RWPE2 (cell line): ENCODE measurements at regions not wholly inside any gene's neighbourhood (a gene's known extent, or its start where the extent isn't known, plus 50 kb on each side); places are given as distances from the start of the nearest gene placed in this dataset.

Source experiments
- ATAC-seq: fragments of 200-7000 bp; cut with Tn5 transposase; 3 replicates; pipeline ENCODE4 v1.9.1; 2021; ENCODE audit warnings: low read depth
- DNase-seq: peaks from one replicate; pipeline ENCODE4 v3.0.0-alpha.2; 2020; ENCODE audit warnings: low spot score
- H3K27ac ChIP-seq: fragments of 450-650 bp; 2 replicates; pipeline ENCODE4 v1.5.1; 2017; ENCODE audit warnings: mild to moderate bottlenecking; ENCODE audit not compliant: poor library complexity, severe bottlenecking
- H3K27me3 ChIP-seq: fragments of 250-450 bp; sonication (Bioruptor Pico); 2 replicates; pipeline ENCODE4 v1.5.1; 2021; ENCODE audit warnings: mild to moderate bottlenecking, moderate library complexity; ENCODE audit not compliant: insufficient read depth, poor library complexity, severe bottlenecking
- H3K36me3 ChIP-seq: fragments of 250-450 bp; sonication (Bioruptor Pico); 2 replicates; pipeline ENCODE4 v1.5.1; 2020; ENCODE audit warnings: low read depth, mild to moderate bottlenecking, moderate library complexity
- H3K4me1 ChIP-seq: fragments of 250-450 bp; sonication (Bioruptor Pico); 2 replicates; pipeline ENCODE4 v1.5.1; 2021; ENCODE audit warnings: mild to moderate bottlenecking, moderate library complexity; ENCODE audit not compliant: insufficient read depth, poor library complexity, severe bottlenecking
- H3K4me3 ChIP-seq: fragments of 250-450 bp; sonication (Bioruptor Pico); 2 replicates; pipeline ENCODE4 v1.5.1; 2021; ENCODE audit warnings: mild to moderate bottlenecking, moderate library complexity; ENCODE audit not compliant: severe bottlenecking
- H3K9me3 ChIP-seq: fragments of 250-450 bp; sonication (Bioruptor Pico); 2 replicates; pipeline ENCODE4 v1.5.1; 2021; ENCODE audit warnings: mild to moderate bottlenecking, moderate library complexity; ENCODE audit not compliant: severe bottlenecking
- CTCF ChIP-seq: fragments of 450-650 bp; IDR thresholded peaks from one replicate; pipeline ENCODE4 v1.5.1; 2017; ENCODE audit warnings: mild to moderate bottlenecking, moderate library complexity; ENCODE audit not compliant: poor library complexity, severe bottlenecking

DNA sequence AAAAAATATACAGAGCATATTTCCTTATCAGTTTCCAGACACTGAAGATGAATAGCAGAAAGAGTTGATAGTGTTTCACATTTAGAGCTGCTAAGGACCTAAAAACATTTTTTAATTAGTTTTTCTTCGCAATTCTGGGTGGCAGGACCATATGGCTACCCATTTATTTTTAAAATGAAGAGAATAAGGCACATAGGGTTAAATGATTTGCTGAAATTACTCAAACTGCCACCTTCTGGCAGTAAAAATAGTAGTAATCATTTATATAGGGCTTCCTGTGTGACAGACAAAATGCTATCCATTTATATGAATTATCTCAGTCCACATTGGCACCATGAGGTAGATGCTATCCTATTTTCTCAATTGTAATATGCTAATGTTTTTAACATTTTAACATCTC is 108.6 kb upstream of the CCDC196 start:
- no peak for DNase-seq
- no peak for TF ChIP-seq CTCF
- Histone ChIP-seq H3K27ac (no peak overlapping the region), H3K27me3 (no peaks in the 10 kb centered on the region), H3K9me3 (no peaks in the 10 kb centered on the region), H3K4me1 (peaks cover 18% of the 10 kb centered on the region), H3K36me3 (no peaks in the 10 kb centered on the region), H3K4me3 (no peak overlapping the region)
- no peak for ATAC-seq

- Histone ChIP-seq H3K27me3 (no peaks in the 10 kb centered on the region), H3K4me3 (no peak overlapping the region), H3K36me3 (no peaks in the 10 kb centered on the region), H3K9me3 (no peaks in the 10 kb centered on the region), H3K27ac (peak overlapping the region; percentile 40), H3K4me1 (peaks cover 18% of the 10 kb centered on the region)
- ATAC-seq = peak; percentile 100
- TF ChIP-seq CTCF = no peak
- DNase-seq = peak; percentile 96
Observed at GRCh38 chr14:66378712-66379505, 107.3 kb upstream of the CCDC196 start.

DNA sequence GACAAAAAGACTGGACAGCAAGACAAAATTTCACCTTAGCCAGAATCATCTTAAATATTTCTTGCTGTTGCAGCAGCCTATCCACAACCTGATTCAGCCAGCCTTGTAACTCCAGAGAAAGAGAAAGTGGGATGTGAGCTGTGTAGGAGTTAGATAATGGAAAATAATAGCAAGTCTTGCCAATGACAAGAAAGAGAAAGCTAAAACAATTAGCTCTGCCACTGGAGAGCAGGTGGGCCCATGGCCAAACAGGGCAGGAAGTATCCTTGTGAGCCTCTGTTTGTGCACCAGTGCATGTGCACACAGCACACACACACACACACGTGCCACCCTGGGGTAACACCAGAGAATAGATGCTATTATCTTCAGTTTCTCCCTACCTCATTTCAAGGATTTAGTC is 106.0 kb upstream of the CCDC196 start:
- no peak overlapping the region for H3K27ac ChIP-seq
- no peaks in the 10 kb centered on the region for H3K36me3 ChIP-seq
- TF ChIP-seq CTCF = no peak
- H3K9me3 ChIP-seq = no peaks in the 10 kb centered on the region
- H3K27me3 ChIP-seq = no peaks in the 10 kb centered on the region
- ATAC-seq (no peak), DNase-seq (no peak)
- no peak overlapping the region for H3K4me3 ChIP-seq
- peaks cover 18% of the 10 kb centered on the region for H3K4me1 ChIP-seq

DNA sequence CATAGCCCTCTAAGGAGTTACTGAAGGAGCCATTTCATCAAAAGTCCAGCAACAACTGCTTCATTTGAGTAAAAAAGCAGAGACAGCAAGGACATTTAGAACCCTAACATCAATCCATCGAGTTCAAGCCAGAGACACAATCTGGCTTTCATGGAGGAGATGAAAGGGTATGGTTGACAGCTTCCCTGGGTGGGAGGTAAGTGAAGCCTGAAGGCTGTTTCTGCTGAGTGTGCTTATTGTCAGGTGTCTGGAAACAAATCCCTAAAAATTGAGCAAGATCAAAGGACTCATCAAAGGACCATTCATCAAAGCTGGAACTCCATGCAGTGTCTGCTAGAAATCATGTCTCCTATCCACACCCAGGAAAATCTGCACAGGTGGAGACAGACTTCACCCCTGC is 104.4 kb upstream of the CCDC196 start:
- ATAC-seq (no peak), DNase-seq (no peak)
- Histone ChIP-seq H3K27ac (no peak overlapping the region), H3K27me3 (no peaks in the 10 kb centered on the region), H3K4me3 (no peak overlapping the region), H3K4me1 (peaks cover 18% of the 10 kb centered on the region), H3K9me3 (no peaks in the 10 kb centered on the region), H3K36me3 (no peaks in the 10 kb centered on the region)
- no peak for TF ChIP-seq CTCF

DNA sequence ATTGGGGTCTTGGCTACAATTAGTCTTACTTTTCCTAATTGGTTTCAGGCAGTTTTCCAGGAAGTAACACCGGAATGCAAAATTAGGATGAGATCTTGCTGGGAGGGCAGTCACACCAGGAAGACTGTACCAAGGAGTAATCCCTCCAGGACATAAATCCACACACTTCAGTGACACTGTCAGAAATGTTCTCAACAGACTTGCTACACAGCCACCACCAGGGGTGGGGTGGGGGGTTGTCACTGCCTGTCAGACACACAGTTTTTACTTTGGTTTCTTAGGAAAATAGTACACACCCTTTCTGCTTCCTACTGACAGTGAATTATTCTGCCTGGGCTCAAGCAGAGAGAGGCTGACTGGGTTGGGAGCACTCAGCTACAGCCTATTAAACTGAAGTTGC is 102.9 kb upstream of the CCDC196 start:
- Histone ChIP-seq H3K36me3 (no peaks in the 10 kb centered on the region), H3K4me3 (no peak overlapping the region), H3K27ac (no peak overlapping the region), H3K27me3 (no peaks in the 10 kb centered on the region), H3K9me3 (no peaks in the 10 kb centered on the region), H3K4me1 (peaks cover 17% of the 10 kb centered on the region)
- DNase-seq (no peak), ATAC-seq (no peak)
- TF ChIP-seq CTCF = no peak
